ENCODE measurements at regions not wholly inside any gene's neighbourhood (a gene's known extent, or its start where the extent isn't known, plus 50 kb on each side); places are given as distances from the start of the nearest gene placed in this dataset.

DNA sequence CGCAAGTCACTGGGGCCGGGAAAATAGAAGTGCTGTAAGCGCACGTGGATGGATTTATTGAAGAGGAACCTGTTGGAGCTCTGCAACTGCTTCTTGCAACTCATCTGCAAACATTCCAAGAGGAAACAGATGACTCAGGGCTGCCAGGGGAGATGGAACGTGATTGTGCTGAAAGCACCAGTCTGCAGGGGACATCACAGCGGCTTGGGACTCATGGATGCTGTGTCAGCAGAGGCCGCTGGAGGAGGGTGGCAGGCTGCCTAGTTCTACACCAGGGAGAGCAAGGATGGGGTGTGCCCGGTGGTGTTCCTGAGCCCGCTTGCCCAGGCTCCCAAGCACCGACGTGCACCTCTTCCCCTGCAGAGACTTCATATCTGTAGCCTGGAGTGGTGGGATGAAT is 515.7 kb downstream of the TCERG1L start:
- H3K4me1 Mint-ChIP-seq: no peaks in the 10 kb centered on the region
- H3K27ac Mint-ChIP-seq: no peak overlapping the region
- ATAC-seq (no peak), DNase-seq (no peak)
- H3K36me3 Mint-ChIP-seq (ENCODE audit: low read depth): no peaks in the 10 kb centered on the region
- H3K9me3 Mint-ChIP-seq: no peaks in the 10 kb centered on the region
- no peak overlapping the region for H3K4me3 Mint-ChIP-seq
- peaks cover 2% of the 10 kb centered on the region for H3K27me3 Mint-ChIP-seq

DNA sequence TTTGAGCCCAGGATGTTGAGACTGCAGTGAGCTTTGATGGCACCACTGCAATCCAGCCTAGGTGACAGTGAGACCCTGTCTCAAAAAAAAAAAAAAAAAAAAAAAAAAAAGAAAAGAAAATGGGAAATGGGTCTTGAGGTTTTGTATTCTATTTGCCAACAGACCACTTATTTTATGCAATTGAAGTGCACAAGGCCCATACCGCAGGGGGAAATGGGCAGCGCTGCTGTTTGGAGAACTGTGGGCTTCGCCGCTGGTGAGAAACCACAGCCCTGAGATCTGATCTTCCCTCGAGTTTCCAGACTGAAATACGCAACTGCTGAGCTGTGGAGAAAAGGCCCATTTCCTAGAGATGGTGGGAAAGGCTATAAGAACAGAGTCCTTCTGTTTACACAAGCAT is 512.0 kb downstream of the TCERG1L start:
- no peaks in the 10 kb centered on the region for H3K4me1 Mint-ChIP-seq
- DNase-seq: no peak
- ATAC-seq: no peak
- H3K27ac Mint-ChIP-seq: no peak overlapping the region
- H3K27me3 Mint-ChIP-seq: peaks cover 2% of the 10 kb centered on the region
- H3K9me3 Mint-ChIP-seq: no peaks in the 10 kb centered on the region
- no peak overlapping the region for H3K4me3 Mint-ChIP-seq
- no peaks in the 10 kb centered on the region for H3K36me3 Mint-ChIP-seq (ENCODE audit: low read depth)

DNA sequence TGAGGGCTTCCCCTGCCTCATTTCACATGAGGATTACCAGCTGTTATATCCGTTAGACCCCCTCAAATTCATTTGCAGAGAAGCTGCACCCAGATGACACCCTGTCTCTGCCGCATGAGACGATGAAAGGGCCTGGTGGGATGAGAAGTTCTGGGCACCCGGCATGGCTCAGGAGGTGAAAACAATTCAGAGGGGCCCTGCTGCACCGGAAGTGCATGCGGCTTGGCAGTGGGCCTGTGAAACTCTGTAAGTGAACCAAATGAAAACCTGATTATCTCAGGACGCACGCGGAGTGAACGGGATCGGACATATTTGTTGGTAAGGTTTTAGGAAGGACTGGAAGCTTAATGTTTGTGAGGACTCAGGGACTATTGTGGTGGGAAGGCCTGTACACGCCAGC is 511.2 kb downstream of the TCERG1L start:
- ATAC-seq (no peak), DNase-seq (no peak)
- Mint-ChIP-seq H3K4me3 (no peak overlapping the region), H3K27me3 (peaks cover 2% of the 10 kb centered on the region), H3K9me3 (no peaks in the 10 kb centered on the region), H3K4me1 (no peaks in the 10 kb centered on the region), H3K36me3 (ENCODE audit: low read depth) (no peaks in the 10 kb centered on the region), H3K27ac (no peak overlapping the region)

DNA sequence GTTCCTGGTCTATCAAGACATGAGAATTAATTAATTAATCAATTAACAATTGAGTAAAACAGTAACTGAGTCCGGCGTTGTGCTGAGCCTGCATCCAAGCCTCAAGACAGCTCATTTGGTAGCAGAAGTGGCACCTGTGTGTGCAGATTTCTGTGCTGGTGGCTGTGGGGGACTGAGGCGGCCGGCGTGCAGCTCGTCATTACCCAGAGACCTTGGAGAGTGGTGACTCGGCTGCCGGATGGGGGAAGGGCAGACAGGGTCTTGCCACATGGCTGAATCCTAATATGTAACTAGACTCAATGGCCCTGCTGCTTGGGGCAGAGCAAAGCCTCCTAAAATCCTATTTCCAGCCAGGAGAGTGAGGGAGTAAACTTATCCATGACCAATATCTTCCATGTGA is 510.2 kb downstream of the TCERG1L start:
- ATAC-seq (no peak), DNase-seq (no peak)
- H3K36me3 Mint-ChIP-seq (ENCODE audit: low read depth): no peaks in the 10 kb centered on the region
- H3K4me3 Mint-ChIP-seq: no peak overlapping the region
- peaks cover 2% of the 10 kb centered on the region for H3K27me3 Mint-ChIP-seq
- no peak overlapping the region for H3K27ac Mint-ChIP-seq
- no peaks in the 10 kb centered on the region for H3K4me1 Mint-ChIP-seq
- no peaks in the 10 kb centered on the region for H3K9me3 Mint-ChIP-seq

DNA sequence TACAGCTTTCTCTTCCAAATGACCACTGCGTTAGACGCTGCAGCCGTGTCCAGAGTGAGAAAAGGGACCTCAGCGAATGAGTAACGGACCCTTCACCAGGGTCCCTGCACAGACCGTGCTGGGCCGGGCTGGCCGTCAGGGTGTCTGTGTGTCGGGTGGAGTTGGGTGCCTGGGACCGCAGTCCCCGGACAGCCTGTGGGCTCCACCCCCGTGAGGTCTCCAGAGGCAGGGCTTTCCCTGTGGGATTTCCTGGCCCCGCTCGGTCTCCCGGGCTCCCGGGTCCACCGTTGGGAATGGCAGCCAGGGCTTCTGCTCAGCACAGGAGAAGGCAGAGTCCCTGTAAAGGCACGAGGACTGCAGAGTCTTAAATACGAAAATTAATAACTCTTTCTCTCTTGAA is 509.7 kb downstream of the TCERG1L start:
- H3K27ac Mint-ChIP-seq: no peak overlapping the region
- no peaks in the 10 kb centered on the region for H3K36me3 Mint-ChIP-seq (ENCODE audit: low read depth)
- no peak overlapping the region for H3K4me3 Mint-ChIP-seq

DNA sequence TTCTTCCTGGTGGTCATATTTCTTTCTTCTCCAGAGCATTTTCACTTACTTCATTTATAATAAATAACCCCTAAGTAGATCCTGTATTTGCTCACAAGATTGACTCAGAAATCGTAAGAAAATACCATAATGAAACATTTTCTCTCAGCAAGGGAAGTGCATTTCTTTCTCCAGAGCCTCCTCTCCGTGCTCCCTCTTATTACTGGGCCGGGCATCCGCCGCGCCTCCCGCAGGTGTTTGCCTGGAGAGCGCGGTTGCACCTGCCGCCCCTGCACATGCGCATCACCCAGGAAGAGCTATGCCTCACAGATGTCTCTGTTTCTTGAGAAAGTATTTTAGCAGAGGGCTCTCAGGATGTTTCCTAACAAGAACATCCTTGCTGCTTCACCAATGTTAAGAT is 509.2 kb downstream of the TCERG1L start:
- ATAC-seq (no peak), DNase-seq (no peak)
- Mint-ChIP-seq H3K4me1 (no peaks in the 10 kb centered on the region), H3K4me3 (no peak overlapping the region), H3K27me3 (no peaks in the 10 kb centered on the region), H3K36me3 (ENCODE audit: low read depth) (no peaks in the 10 kb centered on the region), H3K9me3 (no peaks in the 10 kb centered on the region), H3K27ac (no peak overlapping the region)

More for the DNA sequence above, 509.7 kb downstream of the TCERG1L start:
- no peaks in the 10 kb centered on the region for H3K27me3 Mint-ChIP-seq
- no peaks in the 10 kb centered on the region for H3K4me1 Mint-ChIP-seq
- H3K9me3 Mint-ChIP-seq: no peaks in the 10 kb centered on the region
- ATAC-seq (no peak), DNase-seq (no peak)

DNA sequence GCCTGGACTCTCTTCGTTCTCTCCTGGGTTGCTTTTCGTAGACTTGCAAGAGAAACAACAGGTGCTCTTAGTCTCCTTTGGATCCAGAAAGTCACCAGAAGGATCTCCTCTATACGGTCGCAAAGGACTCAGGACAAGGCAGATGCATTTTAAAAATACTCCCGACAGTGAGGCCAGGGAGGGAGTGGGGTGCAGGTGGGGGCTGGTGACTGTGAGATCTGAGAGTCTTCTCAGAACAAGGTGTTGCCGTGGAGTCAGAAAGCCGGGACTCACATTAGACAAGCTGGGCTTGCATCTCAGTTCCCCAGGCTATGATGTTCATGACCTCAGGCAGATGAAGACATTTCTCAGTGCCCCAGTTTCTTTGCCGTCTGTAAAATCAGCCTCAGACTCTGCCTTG is 507.2 kb downstream of the TCERG1L start:
- Mint-ChIP-seq H3K4me1 (no peaks in the 10 kb centered on the region), H3K36me3 (ENCODE audit: low read depth) (no peaks in the 10 kb centered on the region), H3K9me3 (no peaks in the 10 kb centered on the region), H3K27me3 (peaks cover 1% of the 10 kb centered on the region), H3K27ac (no peak overlapping the region), H3K4me3 (no peak overlapping the region)
- ATAC-seq: no peak
- DNase-seq: no peak

DNA sequence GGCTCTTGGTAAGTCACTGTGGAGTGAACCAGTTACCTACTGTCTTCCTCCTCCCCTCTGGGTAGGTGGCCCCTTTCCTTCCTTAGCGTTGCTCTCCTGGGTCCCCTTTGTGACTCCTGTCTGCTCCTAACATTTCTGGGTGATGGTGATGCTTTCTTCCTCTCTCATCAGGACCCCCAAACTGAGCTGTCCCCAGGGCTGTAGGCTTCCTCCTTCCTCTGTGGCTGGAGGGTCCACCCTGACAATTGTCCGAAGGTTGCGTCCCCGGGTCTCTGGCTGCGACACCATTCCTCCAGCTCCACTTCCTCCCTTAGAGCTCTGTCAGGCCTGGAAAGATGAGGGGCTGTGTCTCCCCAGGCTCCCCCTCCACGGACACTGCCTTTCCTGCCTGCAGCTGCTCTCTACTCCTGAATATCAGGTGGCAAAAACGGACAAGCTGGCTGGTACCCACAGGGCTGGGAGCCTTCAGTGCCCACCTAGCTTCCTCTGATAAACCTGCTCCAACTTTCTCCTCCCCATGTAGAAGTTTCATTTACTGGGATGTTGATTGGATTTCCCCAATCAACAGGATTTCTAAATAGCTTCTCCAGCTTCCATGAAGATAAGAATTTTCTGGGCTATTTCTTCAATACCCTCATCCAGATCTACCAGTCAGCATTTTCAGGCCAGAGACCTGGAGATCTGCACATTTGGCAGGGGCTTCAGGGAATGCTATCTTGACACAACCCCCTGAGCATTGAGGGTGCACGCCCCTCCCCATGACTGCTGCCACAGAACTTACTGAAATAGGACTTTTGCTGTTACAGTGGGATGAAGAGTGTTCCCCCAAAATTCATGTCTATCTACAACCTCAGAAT is 506.5 kb downstream of the TCERG1L start:
- DNase-seq: no peak
- Mint-ChIP-seq H3K27me3 (peaks cover 2% of the 10 kb centered on the region), H3K4me3 (no peak overlapping the region), H3K36me3 (ENCODE audit: low read depth) (no peaks in the 10 kb centered on the region), H3K27ac (no peak overlapping the region), H3K4me1 (no peaks in the 10 kb centered on the region), H3K9me3 (no peaks in the 10 kb centered on the region)
- no peak for ATAC-seq

DNA sequence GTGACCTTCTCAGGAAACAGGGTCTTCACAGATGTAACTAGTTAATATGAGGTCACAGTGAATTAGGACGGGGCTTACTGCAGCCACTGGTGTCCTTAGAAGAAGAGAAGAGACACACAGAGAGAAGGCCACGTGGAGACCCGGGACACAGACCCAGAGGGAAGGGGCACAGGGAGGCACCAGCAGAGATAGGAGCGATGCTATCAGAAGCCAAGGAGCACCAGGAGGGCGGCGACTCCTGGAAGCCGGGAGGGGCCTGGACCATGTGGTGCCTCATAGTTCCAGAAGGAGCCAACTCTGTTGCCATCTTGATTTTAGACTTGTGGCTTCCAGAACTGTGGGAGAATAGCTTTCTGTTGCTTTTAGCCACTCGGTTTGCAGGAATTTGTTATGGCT is 505.9 kb downstream of the TCERG1L start:
- H3K27me3 Mint-ChIP-seq: peaks cover 2% of the 10 kb centered on the region
- H3K4me1 Mint-ChIP-seq: no peaks in the 10 kb centered on the region
- H3K27ac Mint-ChIP-seq: no peak overlapping the region
- H3K9me3 Mint-ChIP-seq: no peaks in the 10 kb centered on the region
- no peak for ATAC-seq
- H3K4me3 Mint-ChIP-seq: no peak overlapping the region
- DNase-seq: no peak
- H3K36me3 Mint-ChIP-seq (ENCODE audit: low read depth): no peaks in the 10 kb centered on the region

DNA sequence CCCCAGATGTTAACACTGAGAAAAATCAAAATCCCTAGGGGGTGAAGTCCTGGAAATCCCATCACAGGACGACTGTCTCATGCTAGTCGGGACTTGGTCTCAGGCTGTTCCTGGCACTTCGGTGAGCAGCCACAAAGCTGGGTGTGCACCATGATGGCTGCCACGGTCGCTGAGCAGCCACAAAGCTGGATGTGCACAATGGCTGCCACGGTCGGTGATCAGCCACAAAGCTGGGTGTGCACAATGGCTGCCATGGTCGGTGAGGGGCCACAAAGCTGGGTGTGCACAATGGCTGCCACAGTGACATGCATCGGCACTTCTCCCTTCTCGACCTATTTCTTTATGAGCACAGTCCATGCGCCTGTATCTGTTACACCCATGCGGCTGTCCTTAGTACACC is 505.1 kb downstream of the TCERG1L start:
- Mint-ChIP-seq H3K4me3 (no peak overlapping the region), H3K4me1 (no peaks in the 10 kb centered on the region), H3K27ac (no peak overlapping the region), H3K9me3 (no peaks in the 10 kb centered on the region), H3K27me3 (peaks cover 2% of the 10 kb centered on the region), H3K36me3 (ENCODE audit: low read depth) (no peaks in the 10 kb centered on the region)
- DNase-seq: no peak
- ATAC-seq: no peak

DNA sequence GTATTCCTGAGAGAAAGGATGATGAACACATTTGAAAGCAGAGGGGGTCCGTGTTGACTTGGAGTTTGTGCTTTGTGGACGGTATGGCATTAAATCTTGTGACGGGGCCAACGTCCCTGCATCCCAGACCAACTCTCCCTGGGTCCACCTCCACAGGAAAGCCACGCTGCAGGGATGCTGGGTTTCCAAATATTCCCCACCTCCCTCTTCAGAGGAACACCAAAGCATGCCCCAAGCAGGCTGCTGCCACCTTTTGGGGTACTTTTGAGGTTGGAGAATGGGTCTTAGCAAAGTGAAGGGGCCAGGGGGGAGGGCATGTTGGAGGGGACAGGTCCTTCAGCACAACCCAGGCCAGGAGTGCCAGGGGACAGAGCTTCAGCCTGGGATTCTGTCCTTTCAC is 504.4 kb downstream of the TCERG1L start:
- Mint-ChIP-seq H3K27ac (no peak overlapping the region), H3K27me3 (peaks cover 2% of the 10 kb centered on the region), H3K9me3 (no peaks in the 10 kb centered on the region), H3K4me1 (no peaks in the 10 kb centered on the region), H3K4me3 (no peak overlapping the region), H3K36me3 (ENCODE audit: low read depth) (no peaks in the 10 kb centered on the region)
- ATAC-seq (no peak), DNase-seq (no peak)

DNA sequence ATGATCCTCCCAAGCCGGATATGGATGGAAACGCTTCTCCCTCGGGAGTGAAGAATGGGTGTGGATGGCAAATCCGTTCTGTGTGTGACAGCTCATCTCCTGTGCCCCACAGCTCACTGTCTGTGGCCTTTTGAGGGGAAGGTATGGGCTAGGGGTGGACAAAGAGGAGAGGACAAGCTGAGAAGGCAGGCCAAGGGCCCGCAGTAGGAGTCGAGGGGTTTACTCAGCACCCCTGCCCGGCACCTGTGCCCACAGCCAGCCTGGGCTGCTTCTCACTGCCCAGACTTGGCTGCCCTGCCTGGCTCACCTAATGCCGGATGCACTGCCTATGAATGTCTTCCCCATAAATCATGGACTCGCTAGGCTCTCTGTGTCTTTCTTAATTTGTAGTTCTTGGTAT is 503.8 kb downstream of the TCERG1L start:
- H3K4me1 Mint-ChIP-seq: no peaks in the 10 kb centered on the region

DNA sequence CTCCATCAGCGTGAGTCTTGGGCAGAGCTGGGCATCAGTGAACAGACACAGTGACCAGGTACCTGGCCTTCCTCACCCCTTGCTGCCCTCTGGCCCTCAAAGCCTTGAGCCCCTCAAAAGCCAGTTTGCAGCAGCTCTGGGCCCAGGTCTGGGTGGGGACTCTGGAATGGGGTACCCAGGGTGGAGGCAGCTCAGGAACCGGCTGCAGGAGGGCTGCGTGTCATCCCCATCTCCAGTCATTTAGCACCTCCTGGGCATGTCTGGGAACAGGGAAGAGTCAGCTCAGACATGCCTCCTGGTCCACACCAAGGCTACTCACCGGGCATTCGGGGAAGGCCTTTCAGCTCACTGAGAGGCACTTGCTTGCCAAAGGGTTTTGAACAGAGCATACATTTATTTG is 503.3 kb downstream of the TCERG1L start:
- Mint-ChIP-seq H3K9me3 (no peaks in the 10 kb centered on the region), H3K4me3 (no peak overlapping the region)
- ATAC-seq: no peak

More for the DNA sequence above, 503.8 kb downstream of the TCERG1L start:
- no peak for ATAC-seq
- Mint-ChIP-seq H3K36me3 (ENCODE audit: low read depth) (no peaks in the 10 kb centered on the region), H3K27ac (no peak overlapping the region), H3K4me3 (no peak overlapping the region), H3K9me3 (no peaks in the 10 kb centered on the region), H3K27me3 (peaks cover 2% of the 10 kb centered on the region)
- no peak for DNase-seq

DNA sequence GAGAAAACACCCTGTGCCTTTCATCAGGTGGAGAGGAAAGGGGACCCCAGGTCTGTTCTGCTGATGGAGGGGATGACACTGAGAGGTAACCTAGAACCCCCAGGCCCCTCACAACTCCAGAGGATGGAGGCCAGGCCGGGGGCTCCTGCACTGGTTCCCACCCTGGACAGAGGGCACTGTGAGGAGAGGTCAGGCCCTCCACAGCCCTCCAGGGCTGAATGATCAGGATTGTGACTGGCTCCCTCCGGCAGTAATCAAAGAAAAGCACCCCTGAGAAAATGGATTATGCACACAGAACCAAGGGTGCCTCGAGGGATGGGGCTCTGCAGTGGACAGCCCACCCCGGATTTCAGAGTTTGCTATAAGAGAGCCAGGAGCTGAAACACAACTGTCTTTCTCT is 502.8 kb downstream of the TCERG1L start:
- Mint-ChIP-seq H3K36me3 (ENCODE audit: low read depth) (no peaks in the 10 kb centered on the region), H3K9me3 (no peaks in the 10 kb centered on the region), H3K27ac (no peak overlapping the region), H3K27me3 (peaks cover 2% of the 10 kb centered on the region), H3K4me3 (no peak overlapping the region), H3K4me1 (no peaks in the 10 kb centered on the region)
- ATAC-seq (no peak), DNase-seq (no peak)

More for the DNA sequence above, 503.3 kb downstream of the TCERG1L start:
- no peaks in the 10 kb centered on the region for H3K36me3 Mint-ChIP-seq (ENCODE audit: low read depth)
- H3K4me1 Mint-ChIP-seq: no peaks in the 10 kb centered on the region
- peaks cover 2% of the 10 kb centered on the region for H3K27me3 Mint-ChIP-seq
- no peak for DNase-seq
- H3K27ac Mint-ChIP-seq: no peak overlapping the region

DNA sequence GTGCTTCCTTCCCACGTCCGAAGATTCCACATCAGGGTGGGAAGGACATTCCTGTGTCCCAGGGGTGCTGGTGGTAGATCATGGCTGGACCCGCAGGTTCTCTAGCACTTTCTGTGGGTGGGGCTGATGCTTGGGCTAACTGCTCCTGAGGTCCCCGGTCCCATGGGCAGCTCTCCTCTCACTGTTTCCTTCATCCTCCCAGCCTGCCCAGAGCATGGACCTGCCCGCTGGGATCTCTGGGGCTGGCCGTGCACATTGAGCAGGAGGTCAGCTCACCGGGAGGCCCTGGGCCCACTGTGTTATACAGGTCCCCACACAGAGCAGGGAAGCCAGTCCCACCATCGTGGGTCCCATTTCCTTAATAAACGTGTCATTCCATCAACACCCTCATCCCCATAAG is 502.3 kb downstream of the TCERG1L start:
- DNase-seq (no peak), ATAC-seq (no peak)
- Mint-ChIP-seq H3K27me3 (peaks cover 2% of the 10 kb centered on the region), H3K4me1 (no peaks in the 10 kb centered on the region), H3K27ac (no peak overlapping the region), H3K4me3 (no peak overlapping the region), H3K36me3 (ENCODE audit: low read depth) (no peaks in the 10 kb centered on the region), H3K9me3 (no peaks in the 10 kb centered on the region)
